Neuron (in vitro differentiated cells): ENCODE measurements at regions not wholly inside any gene's neighbourhood (a gene's known extent, or its start where the extent isn't known, plus 50 kb on each side); places are given as distances from the start of the nearest gene placed in this dataset.
"Not testable (repeated sequence)": the region's sequence is repeated elsewhere in the genome, so short reads cannot be mapped to it uniquely, and the experiment has no call there.

Experiments
- H2AFZ ChIP-seq: one replicate; pipeline ENCODE4 v1.6.1; 2013; ENCODE audit warnings: low read depth, mild to moderate bottlenecking, inconsistent platforms, low read length, moderate library complexity
- H3K27me3 ChIP-seq: one replicate; pipeline ENCODE4 v1.6.1; 2013; ENCODE audit warnings: low read length; ENCODE audit not compliant: insufficient read depth
- H3K36me3 ChIP-seq: one replicate; pipeline ENCODE4 v1.6.1; 2013; ENCODE audit warnings: low read length; ENCODE audit not compliant: insufficient read depth
- H3K4me1 ChIP-seq: one replicate; pipeline ENCODE4 v1.6.1; 2013; ENCODE audit warnings: low read length; ENCODE audit not compliant: insufficient read depth
- H3K4me3 ChIP-seq: 2 replicates; pipeline ENCODE4 v1.5.1; 2013; ENCODE audit warnings: mild to moderate bottlenecking, low read length, moderate library complexity
- H3K9me3 ChIP-seq: one replicate; pipeline ENCODE4 v1.6.1; 2013; ENCODE audit warnings: low read length

DNA sequence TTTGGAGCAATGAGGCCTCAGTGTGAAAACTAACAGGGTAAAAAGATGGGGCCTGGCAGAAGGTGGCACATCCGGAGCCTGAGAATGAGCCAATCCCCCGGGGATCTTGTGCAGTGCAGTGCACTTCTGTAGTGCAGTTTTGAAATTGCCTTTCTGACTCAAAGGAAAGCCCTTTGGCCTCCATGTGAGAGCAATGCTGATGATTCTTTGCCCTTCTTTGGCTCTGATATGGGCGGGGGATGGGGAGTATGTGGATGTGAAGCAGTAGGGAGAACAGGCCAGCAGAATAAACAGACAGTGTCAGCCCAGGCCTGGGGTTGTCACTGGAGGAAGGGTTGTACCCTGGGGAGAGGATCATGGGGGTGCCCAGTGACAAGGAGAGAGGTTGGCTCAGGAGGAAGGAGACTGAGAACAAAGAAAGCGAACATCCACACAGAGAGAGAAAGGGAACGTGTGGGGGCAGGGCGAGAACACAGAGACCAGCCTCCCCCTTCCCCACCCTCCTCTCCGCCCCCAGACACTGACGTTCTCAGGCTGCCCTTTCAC lies 351.2 kb downstream of the CDC5L start:
- H3K4me1 ChIP-seq, result peaks cover 19% of the 10 kb centered on the region
- H3K36me3 ChIP-seq, result no peaks in the 10 kb centered on the region
- H2AFZ ChIP-seq, result peak overlapping the region; percentile 41
- H3K27me3 ChIP-seq, result no peaks in the 10 kb centered on the region
- H3K9me3 ChIP-seq, result no peaks in the 10 kb centered on the region
- H3K4me3 ChIP-seq, result no peak overlapping the region

- Histone ChIP-seq H3K36me3 (no peaks in the 10 kb centered on the region), H3K9me3 (no peaks in the 10 kb centered on the region), H3K4me3 (no peak overlapping the region), H3K27me3 (no peaks in the 10 kb centered on the region), H3K4me1 (peaks cover 19% of the 10 kb centered on the region), H2AFZ (peak overlapping the region; percentile 41)
Observed at GRCh38 chr6:44739181-44739580, 351.7 kb downstream of the CDC5L start.

- Histone ChIP-seq H3K27me3 (no peaks in the 10 kb centered on the region), H2AFZ (no peak overlapping the region), H3K9me3 (no peaks in the 10 kb centered on the region), H3K4me3 (no peak overlapping the region), H3K4me1 (peaks cover 19% of the 10 kb centered on the region), H3K36me3 (no peaks in the 10 kb centered on the region)
Observed at GRCh38 chr6:44740566-44741120, 353.1 kb downstream of the CDC5L start.

DNA sequence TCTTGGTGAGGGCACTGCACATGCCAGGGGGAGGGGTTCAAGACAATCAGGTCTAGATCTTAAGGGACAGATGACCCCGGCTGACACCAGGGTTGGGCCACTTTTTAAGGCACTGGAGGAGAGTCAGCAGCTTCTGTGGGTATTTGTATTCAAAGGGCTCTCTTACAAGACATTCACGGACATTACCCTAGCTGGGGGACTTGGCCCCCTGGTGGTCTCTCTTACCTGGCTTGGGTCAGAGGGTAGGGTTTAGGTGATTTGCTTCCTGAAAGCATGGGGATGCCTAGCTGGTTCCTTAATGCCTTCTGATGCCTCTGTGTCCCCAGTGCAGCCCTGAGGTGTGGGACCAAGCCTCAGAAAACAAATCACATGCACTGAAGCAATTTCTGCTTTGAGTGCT lies 354.7 kb downstream of the CDC5L start:
- Histone ChIP-seq H3K36me3 (no peaks in the 10 kb centered on the region), H3K27me3 (no peaks in the 10 kb centered on the region), H3K4me3 (no peak overlapping the region), H3K4me1 (peaks cover 19% of the 10 kb centered on the region), H3K9me3 (no peaks in the 10 kb centered on the region), H2AFZ (no peak overlapping the region)

- peaks cover 2% of the 10 kb centered on the region for H3K9me3 ChIP-seq
- H2AFZ ChIP-seq, result no peak overlapping the region
- peaks cover 17% of the 10 kb centered on the region for H3K4me1 ChIP-seq
- no peaks in the 10 kb centered on the region for H3K27me3 ChIP-seq
- no peak overlapping the region for H3K4me3 ChIP-seq
- no peaks in the 10 kb centered on the region for H3K36me3 ChIP-seq
Observed at GRCh38 chr6:44742828-44743372, 355.4 kb downstream of the CDC5L start.

GRCh38 chr6:44760116-44760515 lies 372.6 kb downstream of the CDC5L start:
- H3K36me3 ChIP-seq, H3K4me1 ChIP-seq, H3K9me3 ChIP-seq, H2AFZ ChIP-seq, H3K27me3 ChIP-seq, H3K4me3 ChIP-seq: not testable (repeated sequence)

DNA sequence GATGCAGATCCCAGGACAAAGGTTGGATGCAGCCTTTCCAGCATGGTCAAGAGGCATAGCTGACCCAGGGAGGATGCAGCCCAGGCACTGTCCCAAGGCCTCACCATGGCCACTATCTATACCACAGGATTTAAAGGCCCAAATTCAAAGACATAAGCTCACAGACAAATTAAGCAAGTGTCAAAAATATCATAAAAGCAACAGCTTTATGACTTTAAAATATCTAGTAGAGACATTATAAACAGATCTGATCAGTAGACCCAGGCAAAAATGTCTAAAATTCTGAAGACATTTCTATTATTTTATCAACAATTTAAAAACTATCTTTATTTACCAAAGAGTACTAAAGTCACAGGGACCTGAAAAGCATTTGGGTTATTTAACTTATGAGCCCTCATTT lies 373.5 kb downstream of the CDC5L start:
- H3K4me1 ChIP-seq, result no peaks in the 10 kb centered on the region
- H3K9me3 ChIP-seq, result peaks cover 4% of the 10 kb centered on the region
- H3K36me3 ChIP-seq, result no peaks in the 10 kb centered on the region
- H3K4me3 ChIP-seq, result no peak overlapping the region
- no peaks in the 10 kb centered on the region for H3K27me3 ChIP-seq
- no peak overlapping the region for H2AFZ ChIP-seq

- H2AFZ ChIP-seq, result no peak overlapping the region
- H3K36me3 ChIP-seq, result no peaks in the 10 kb centered on the region
- H3K4me3 ChIP-seq, result no peak overlapping the region
- H3K9me3 ChIP-seq, result peaks cover 4% of the 10 kb centered on the region
- no peaks in the 10 kb centered on the region for H3K4me1 ChIP-seq
- no peaks in the 10 kb centered on the region for H3K27me3 ChIP-seq
Observed at GRCh38 chr6:44762496-44762895, 375.0 kb downstream of the CDC5L start.

DNA sequence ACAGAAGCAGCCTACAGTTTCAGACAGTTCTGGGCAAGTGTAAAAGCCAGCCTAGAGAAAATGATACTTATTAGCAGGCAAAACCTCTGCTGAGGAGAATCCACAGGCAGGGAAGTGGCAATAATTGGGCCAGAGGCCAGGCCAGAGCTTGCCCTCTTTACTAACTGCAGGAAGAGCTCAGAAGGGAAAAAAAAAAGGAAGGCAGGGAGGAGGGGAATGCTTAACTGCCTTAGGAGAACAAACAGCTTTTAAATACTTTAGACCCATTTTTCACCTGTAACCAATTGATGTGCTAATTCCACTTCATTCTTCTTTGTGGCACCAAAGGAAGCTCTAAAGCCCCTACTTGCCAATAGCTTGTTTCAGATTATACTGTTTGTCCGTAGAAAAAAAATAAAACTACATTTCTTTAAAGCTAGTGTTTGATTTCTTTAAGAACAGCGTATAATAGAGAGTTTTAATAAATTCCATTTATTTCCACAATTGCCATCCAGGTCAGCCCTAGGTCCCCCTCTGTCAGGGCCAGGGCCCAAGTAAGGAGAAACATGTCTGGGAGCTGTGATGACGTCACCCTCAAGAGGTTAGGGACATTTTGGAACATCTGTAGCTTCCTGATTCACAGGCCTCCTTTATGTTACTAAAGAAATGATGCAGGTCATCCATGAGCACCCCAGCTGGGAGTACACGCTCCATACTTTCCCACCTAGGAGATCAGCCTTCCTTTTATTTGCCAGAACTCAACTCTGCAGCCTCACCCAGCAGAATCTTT lies 384.3 kb downstream of the CDC5L start:
- Histone ChIP-seq H3K36me3 (no peaks in the 10 kb centered on the region), H3K4me1 (peaks cover 11% of the 10 kb centered on the region), H3K4me3 (no peak overlapping the region), H3K9me3 (peaks cover 5% of the 10 kb centered on the region), H2AFZ (no peak overlapping the region), H3K27me3 (no peaks in the 10 kb centered on the region)

DNA sequence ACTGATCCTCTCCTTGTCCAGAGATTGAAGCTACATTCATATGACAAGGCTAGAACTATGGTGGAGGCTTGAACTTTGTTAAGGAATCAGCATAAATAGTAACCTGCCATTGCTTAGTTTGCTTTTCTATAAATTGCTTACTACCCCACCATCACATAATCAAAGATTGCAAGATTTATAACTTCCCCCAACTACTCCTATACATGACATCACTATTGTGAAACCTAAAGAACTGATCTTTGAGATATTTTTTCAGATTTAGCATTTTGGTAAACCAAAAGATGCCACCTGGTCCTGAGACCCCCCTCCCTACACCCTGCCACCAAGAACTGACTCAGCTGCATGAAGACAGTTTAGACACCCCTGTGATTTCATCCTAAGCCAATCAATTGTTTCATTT lies 385.3 kb downstream of the CDC5L start:
- Histone ChIP-seq H3K27me3 (no peaks in the 10 kb centered on the region), H3K4me1 (peaks cover 11% of the 10 kb centered on the region), H3K36me3 (no peaks in the 10 kb centered on the region), H3K9me3 (peaks cover 5% of the 10 kb centered on the region), H3K4me3 (no peak overlapping the region), H2AFZ (no peak overlapping the region)

- peaks cover 11% of the 10 kb centered on the region for H3K4me1 ChIP-seq
- H3K4me3 ChIP-seq, result no peak overlapping the region
- H2AFZ ChIP-seq, result no peak overlapping the region
- H3K36me3 ChIP-seq, result no peaks in the 10 kb centered on the region
- H3K9me3 ChIP-seq, result peaks cover 4% of the 10 kb centered on the region
- no peaks in the 10 kb centered on the region for H3K27me3 ChIP-seq
Observed at GRCh38 chr6:44775121-44775520, 387.6 kb downstream of the CDC5L start.

DNA sequence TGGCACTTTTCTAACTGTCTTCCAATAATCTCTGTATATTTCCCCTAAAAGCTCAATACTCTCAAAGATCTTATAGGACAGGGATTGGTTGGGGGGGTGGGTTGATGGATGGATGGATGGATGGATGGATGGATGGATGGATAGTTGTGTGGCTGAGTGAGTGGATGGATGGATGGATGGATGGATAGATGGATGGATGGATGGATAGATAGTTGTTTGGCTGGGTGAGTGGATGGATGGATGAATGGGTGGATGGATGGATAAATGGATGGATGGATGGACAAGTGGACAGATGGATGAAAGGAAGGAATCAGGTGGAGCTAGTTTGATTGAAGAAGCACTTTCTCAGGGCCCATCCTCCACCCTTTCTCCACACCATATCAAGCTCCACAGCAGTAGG lies 388.8 kb downstream of the CDC5L start:
- Histone ChIP-seq H3K4me3 (no peak overlapping the region), H3K9me3 (peaks cover 4% of the 10 kb centered on the region), H3K4me1 (peaks cover 10% of the 10 kb centered on the region), H2AFZ (no peak overlapping the region), H3K36me3 (no peaks in the 10 kb centered on the region), H3K27me3 (no peaks in the 10 kb centered on the region)

GRCh38 chr6:44778513-44778912 lies 391.0 kb downstream of the CDC5L start:
- peaks cover 4% of the 10 kb centered on the region for H3K9me3 ChIP-seq
- H3K4me1 ChIP-seq, result no peaks in the 10 kb centered on the region
- no peak overlapping the region for H2AFZ ChIP-seq
- H3K4me3 ChIP-seq, result no peak overlapping the region
- H3K27me3 ChIP-seq, result no peaks in the 10 kb centered on the region
- no peaks in the 10 kb centered on the region for H3K36me3 ChIP-seq
